ENCODE measurements at regions not wholly inside any gene's neighbourhood (a gene's known extent, or its start where the extent isn't known, plus 50 kb on each side); places are given as distances from the start of the nearest gene placed in this dataset.

DNA sequence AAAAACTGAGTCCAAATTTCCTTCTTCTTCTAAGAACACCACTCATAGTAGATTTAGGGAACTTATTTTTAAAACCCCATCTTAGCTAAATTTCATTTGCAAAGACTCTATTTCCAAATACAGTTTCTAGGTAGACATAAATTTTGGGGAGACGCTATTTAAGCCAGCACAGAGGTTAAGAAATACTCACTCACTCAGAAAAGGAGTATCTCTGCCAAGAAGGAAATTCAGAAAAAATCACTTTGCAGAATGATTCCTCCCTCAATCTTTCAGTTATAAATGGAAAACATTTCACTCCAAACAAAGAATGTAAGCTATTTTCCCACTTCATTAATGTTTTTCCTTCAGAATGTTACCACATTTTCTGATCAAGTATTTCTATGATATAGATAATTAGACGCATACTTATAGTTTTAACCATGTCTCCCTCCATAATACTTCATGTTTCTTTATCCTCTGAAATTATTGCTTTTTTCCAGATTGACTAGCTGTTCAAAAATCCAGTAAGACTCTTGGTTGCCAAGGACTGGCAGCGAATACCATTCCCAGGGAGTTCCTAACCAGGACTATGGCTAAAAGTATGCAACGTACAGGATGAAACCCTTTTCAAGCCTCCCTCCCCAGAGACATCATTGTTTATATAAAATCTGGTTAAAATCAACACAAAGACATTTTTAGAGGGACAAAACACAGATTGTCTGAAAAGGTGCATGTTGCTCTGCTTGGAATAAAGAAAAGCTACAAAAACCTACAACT lies 52.5 kb upstream of the RXFP2 start:
- peaks cover 4% of the 10 kb centered on the region for H3K9me3 Mint-ChIP-seq
- no peaks in the 10 kb centered on the region for H3K4me1 Mint-ChIP-seq
- no peak overlapping the region for H3K27ac Mint-ChIP-seq
- H3K27me3 Mint-ChIP-seq: peaks cover 38% of the 10 kb centered on the region
- H3K36me3 Mint-ChIP-seq (ENCODE audit: low read depth): no peaks in the 10 kb centered on the region
- no peak for ATAC-seq (replicated peaks)
- no peak overlapping the region for H3K4me3 Mint-ChIP-seq

All from activated T-helper 17 cell treated with anti-CD3 and anti-CD28 coated beads, Interleukin-2, amount 50 U/mL, for 72 hours (primary cell).